ENCODE measurements at regions not wholly inside any gene's neighbourhood (a gene's known extent, or its start where the extent isn't known, plus 50 kb on each side); places are given as distances from the start of the nearest gene placed in this dataset.

DNA sequence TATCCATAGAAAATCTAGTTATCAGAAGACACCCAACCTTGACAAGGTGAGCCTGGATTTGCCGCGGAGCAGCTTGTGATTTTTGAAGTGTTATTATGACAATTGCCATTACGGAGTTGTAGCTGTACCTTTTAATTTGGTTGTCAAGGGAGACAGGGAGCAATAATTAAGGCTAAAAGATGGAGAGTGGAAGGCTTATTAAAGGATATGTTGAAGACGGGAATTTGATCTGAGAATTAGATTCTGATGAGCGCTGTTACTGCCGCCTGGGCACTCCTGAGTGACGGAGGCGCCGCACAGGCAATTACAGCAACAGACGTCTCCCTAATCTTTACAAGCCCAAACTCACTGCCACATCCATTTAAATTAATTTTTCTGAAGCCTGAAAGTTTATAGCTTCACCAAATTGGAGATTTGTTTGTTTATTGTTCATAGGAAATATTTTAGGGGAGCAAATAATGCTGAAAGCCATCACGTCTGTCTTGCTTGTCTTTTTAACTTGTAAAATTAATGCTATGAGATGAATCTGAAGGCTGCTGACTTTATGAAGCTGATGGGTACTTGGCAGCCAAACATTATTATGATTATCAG, 475.0 kb upstream of the ADARB2 start:
- TF ChIP-seq, protein P1, sequence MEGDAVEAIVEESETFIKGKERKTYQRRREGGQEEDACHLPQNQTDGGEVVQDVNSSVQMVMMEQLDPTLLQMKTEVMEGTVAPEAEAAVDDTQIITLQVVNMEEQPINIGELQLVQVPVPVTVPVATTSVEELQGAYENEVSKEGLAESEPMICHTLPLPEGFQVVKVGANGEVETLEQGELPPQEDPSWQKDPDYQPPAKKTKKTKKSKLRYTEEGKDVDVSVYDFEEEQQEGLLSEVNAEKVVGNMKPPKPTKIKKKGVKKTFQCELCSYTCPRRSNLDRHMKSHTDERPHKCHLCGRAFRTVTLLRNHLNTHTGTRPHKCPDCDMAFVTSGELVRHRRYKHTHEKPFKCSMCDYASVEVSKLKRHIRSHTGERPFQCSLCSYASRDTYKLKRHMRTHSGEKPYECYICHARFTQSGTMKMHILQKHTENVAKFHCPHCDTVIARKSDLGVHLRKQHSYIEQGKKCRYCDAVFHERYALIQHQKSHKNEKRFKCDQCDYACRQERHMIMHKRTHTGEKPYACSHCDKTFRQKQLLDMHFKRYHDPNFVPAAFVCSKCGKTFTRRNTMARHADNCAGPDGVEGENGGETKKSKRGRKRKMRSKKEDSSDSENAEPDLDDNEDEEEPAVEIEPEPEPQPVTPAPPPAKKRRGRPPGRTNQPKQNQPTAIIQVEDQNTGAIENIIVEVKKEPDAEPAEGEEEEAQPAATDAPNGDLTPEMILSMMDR (IDR thresholded peaks at IDR 0.05) = no peak
- Histone ChIP-seq H3K4me3 (no peak overlapping the region), H3K27me3 (no peaks in the 10 kb centered on the region), H3K27ac (no peak overlapping the region), H3K36me3 (no peaks in the 10 kb centered on the region), H3K4me1 (no peaks in the 10 kb centered on the region), H3K9me3 (no peaks in the 10 kb centered on the region)
- no peak for ATAC-seq
- no peak for DNase-seq
- intact Hi-C loops (cut with DNase I) = no loop called here

DNA sequence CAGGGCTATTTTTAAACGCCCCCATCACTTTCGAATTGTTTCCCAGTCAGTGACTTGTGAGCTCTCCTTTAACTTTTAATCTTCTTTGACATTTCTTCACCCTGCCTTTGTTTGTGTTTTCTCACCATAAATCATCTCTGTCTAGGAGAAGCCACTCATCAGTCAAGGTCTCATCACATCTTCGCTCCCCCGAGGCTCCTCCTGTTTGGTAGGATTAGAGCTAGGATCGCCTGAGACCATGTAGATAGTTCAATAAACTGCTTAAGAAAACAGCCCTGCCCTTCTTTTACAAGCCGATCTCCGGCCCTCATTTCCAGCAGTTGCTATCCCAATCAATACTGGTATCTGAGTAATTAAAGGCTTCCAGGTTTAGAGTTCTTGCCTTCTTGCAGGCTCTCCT, 472.8 kb upstream of the ADARB2 start:
- Histone ChIP-seq H3K9me3 (no peaks in the 10 kb centered on the region), H3K4me1 (no peaks in the 10 kb centered on the region), H3K36me3 (no peaks in the 10 kb centered on the region), H3K27ac (no peak overlapping the region), H3K4me3 (no peak overlapping the region), H3K27me3 (no peaks in the 10 kb centered on the region)
- TF ChIP-seq, protein P1 (IDR thresholded peaks at IDR 0.05) = no peak
- intact Hi-C loops (cut with DNase I) = no loop called here
- DNase-seq (no peak), ATAC-seq (no peak)

DNA sequence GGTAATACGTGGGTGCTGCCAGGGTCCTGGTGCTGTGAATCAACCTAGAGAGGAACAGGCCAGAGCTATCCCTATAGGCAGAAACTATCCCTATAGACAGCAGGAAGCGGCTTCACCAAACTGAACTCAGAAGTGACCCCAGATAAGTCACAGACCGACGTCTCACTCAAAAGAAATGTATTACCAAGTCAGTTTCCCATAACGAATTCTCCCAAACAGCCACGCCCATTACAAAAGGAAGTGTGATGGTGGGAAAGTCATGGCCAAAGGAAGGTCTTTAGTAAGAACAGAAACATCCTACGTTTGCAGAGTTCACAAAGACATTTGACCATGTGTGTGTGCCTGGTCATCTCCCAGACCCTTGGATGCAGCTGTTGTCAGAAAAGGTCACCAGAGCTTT, 470.8 kb upstream of the ADARB2 start:
- intact Hi-C loops (cut with DNase I) = no loop called here
- DNase-seq = no peak
- Histone ChIP-seq H3K27me3 (no peaks in the 10 kb centered on the region), H3K36me3 (no peaks in the 10 kb centered on the region), H3K27ac (no peak overlapping the region), H3K9me3 (no peaks in the 10 kb centered on the region), H3K4me3 (no peak overlapping the region), H3K4me1 (no peaks in the 10 kb centered on the region)
- ATAC-seq = no peak
- TF ChIP-seq, protein P1 (IDR thresholded peaks at IDR 0.05) = no peak

DNA sequence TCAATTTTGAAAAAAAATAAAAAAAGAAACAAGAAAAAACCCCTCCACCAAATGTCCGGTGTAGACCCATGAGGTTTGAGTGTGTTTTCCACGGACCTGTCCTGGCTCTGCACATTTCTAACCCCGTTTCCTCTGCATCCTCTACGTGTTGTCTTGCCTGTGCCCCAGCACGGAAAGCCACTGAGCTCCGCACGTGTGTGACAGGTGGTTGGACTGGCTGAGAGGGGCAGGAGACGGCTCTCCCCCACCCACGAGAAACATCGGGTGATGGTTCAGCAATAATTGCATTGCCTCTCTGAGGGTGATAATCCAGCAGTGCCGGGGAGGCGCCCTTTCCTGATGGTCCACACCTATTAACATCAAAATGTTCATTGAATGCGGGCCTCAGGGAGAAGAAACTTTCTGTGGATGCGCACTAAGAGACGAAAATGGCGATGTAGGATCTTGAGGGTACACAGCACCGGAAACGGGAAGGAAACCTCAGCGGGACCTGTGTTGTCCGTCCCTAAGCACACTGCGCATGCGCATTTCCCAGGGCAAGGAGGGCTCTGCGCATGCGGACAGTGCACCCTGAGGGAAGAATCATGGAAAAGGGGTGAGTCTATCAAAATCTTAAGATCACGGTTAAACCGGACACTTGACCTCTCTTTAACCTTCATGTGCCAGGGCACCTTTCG, 470.1 kb upstream of the ADARB2 start:
- no peak for ATAC-seq
- Histone ChIP-seq H3K36me3 (no peaks in the 10 kb centered on the region), H3K27me3 (no peaks in the 10 kb centered on the region), H3K9me3 (no peaks in the 10 kb centered on the region), H3K4me3 (no peak overlapping the region), H3K27ac (no peak overlapping the region), H3K4me1 (no peaks in the 10 kb centered on the region)
- TF ChIP-seq, protein P1 (IDR thresholded peaks at IDR 0.05) = no peak
- no peak for DNase-seq
- intact Hi-C loops (cut with DNase I) = no loop called here

DNA sequence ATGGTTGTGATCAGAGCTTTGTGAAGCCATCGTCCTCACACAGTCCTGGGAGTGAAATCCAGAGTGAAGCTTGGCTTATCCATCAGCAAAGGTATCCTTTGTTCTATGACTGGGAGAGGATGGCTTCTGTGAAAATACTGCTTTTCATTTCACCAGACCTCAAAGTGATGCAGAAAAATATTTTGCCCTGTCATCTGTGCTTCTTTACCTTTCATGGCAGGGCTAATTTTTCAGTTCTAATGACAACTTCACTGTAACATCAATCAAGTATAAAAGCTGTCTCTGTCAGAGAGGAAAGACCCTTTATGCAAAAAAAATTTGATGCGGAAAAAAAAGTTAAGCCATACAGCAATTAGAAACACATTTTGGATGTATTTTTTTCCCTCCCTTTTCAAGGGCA, 468.1 kb upstream of the ADARB2 start:
- TF ChIP-seq, protein P1 (IDR thresholded peaks at IDR 0.05) = no peak
- Histone ChIP-seq H3K4me3 (no peak overlapping the region), H3K27me3 (no peaks in the 10 kb centered on the region), H3K36me3 (no peaks in the 10 kb centered on the region), H3K4me1 (no peaks in the 10 kb centered on the region), H3K27ac (no peak overlapping the region), H3K9me3 (no peaks in the 10 kb centered on the region)
- no peak for DNase-seq
- no peak for ATAC-seq
- intact Hi-C loops (cut with DNase I) = no loop called here

Measured in upper lobe of right lung (tissue), 1 donor.